ENCODE measurements at regions not wholly inside any gene's neighbourhood (a gene's known extent, or its start where the extent isn't known, plus 50 kb on each side); places are given as distances from the start of the nearest gene placed in this dataset.

- Histone ChIP-seq H3K36me3 (ENCODE audit: control insufficient read depth in 2 of 2, extremely low read depth in 1 of 2, insufficient read depth in 2 of 2, low read length in 2 of 2) (no peaks in the 10 kb centered on the region), H3K4me2 (ENCODE audit: insufficient read depth, low read length) (no peak overlapping the region), H3K4me1 (ENCODE audit: control insufficient read depth, extremely low read depth, insufficient read depth, low read length) (no peaks in the 10 kb centered on the region), H3K27me3 (ENCODE audit: control insufficient read depth in 2 of 2, insufficient read depth in 2 of 2, low read length in 2 of 2) (no peaks in the 10 kb centered on the region), H4K20me1 (replicated peaks; ENCODE audit: control insufficient read depth, extremely low read depth, insufficient read depth, low read length) (no peaks in the 10 kb centered on the region), H3K79me2 (ENCODE audit: control insufficient read depth, insufficient read depth, low read length) (no peaks in the 10 kb centered on the region), H3K27ac (ENCODE audit: insufficient read depth, low read depth, low read length) (no peak overlapping the region), H2AFZ (ENCODE audit: low read depth, low read length) (no peak overlapping the region), H3K9me1 (replicated peaks; ENCODE audit: control insufficient read depth, extremely low read depth, insufficient read depth, low read length) (no peaks in the 10 kb centered on the region), H3K9ac (replicated peaks; ENCODE audit: extremely low read depth, insufficient read depth, low read length) (no peak overlapping the region), H3K9me3 (replicated peaks; ENCODE audit: control insufficient read depth, insufficient read depth, low read length) (peaks cover 2% of the 10 kb centered on the region), H3K4me3 (replicated peaks in 1 of 3; ENCODE audit: insufficient read depth in 1 of 3, low read depth in 1 of 3, low read length in 3 of 3) (no peak overlapping the region)
- no peak for TF ChIP-seq JUN (IDR thresholded peaks at IDR 0.05; ENCODE audit: borderline replicate concordance, insufficient read depth, insufficient read length, low read depth)
- TF ChIP-seq POLR2AphosphoS5 (IDR thresholded peaks at IDR 0.05; ENCODE audit: insufficient read depth, low read depth, low read length): no peak
- TF ChIP-seq MYC (IDR thresholded peaks at IDR 0.05; ENCODE audit: low read depth, low read length): no peak
- TF ChIP-seq, protein P1, sequence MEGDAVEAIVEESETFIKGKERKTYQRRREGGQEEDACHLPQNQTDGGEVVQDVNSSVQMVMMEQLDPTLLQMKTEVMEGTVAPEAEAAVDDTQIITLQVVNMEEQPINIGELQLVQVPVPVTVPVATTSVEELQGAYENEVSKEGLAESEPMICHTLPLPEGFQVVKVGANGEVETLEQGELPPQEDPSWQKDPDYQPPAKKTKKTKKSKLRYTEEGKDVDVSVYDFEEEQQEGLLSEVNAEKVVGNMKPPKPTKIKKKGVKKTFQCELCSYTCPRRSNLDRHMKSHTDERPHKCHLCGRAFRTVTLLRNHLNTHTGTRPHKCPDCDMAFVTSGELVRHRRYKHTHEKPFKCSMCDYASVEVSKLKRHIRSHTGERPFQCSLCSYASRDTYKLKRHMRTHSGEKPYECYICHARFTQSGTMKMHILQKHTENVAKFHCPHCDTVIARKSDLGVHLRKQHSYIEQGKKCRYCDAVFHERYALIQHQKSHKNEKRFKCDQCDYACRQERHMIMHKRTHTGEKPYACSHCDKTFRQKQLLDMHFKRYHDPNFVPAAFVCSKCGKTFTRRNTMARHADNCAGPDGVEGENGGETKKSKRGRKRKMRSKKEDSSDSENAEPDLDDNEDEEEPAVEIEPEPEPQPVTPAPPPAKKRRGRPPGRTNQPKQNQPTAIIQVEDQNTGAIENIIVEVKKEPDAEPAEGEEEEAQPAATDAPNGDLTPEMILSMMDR (IDR thresholded peaks at IDR 0.05; ENCODE audit: extremely low read depth in 1 of 2, insufficient read depth in 1 of 2, low read depth in 1 of 2, low read length in 2 of 2): no peak
- no peak for TF ChIP-seq GATA2 (IDR thresholded peaks at IDR 0.05; ENCODE audit: insufficient read depth, insufficient read length, low read depth, low read length)
- TF ChIP-seq POLR2A (IDR thresholded peaks at IDR 0.05; ENCODE audit: low read depth, low read length): no peak
- TF ChIP-seq, protein P2, sequence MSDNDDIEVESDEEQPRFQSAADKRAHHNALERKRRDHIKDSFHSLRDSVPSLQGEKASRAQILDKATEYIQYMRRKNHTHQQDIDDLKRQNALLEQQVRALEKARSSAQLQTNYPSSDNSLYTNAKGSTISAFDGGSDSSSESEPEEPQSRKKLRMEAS (IDR thresholded peaks at IDR 0.05; ENCODE audit: insufficient read depth, insufficient read length): no peak
- no peak for TF ChIP-seq EZH2 (IDR thresholded peaks at IDR 0.05; ENCODE audit: borderline replicate concordance, low read depth, low read length, severe bottlenecking)
- ChIA-PET CTCF (no interaction called here), POLR2A (no interaction called here)
- intact Hi-C loops (cut with micrococcal nuclease): no loop called here
- no TSS peak for BruUV-seq (replicated peaks)
- dilution Hi-C loops (cut with MboI; ENCODE audit: extremely low pct_ligation_motif_present, low sequenced_read_pairs): no loop called here
- FAIRE-seq (no peak), DNase-seq (ENCODE audit: low read depth, low spot score) (no peak)
These were observed 257.8 kb upstream of the CHRM3 start for GRCh38 chr1:239128541-239128940.

All from endothelial cell of umbilical vein (primary cell).